Dendritic cell treated with granulocyte-macrophage colony-stimulating factor and Interleukin-4, amounts not matched to agents 40 ng/mL and 50 ng/mL, for 4 days (primary cell): ENCODE measurements at regions not wholly inside any gene's neighbourhood (a gene's known extent, or its start where the extent isn't known, plus 50 kb on each side); places are given as distances from the start of the nearest gene placed in this dataset.
A peak's percentile ranks its signal among the peaks of the same experiment; 100 is the strongest.

Experiments used
- H3K27ac Mint-ChIP-seq: one replicate; pipeline ENCODE4 v1.8.0; 2022; ENCODE audit warnings: mild to moderate bottlenecking, mixed read lengths
- H3K27me3 Mint-ChIP-seq: one replicate; pipeline ENCODE4 v1.8.0; 2022; ENCODE audit warnings: mild to moderate bottlenecking, mixed read lengths
- H3K36me3 Mint-ChIP-seq: one replicate; pipeline ENCODE4 v1.8.0; 2022; ENCODE audit warnings: low read depth, mixed read lengths
- H3K4me1 Mint-ChIP-seq: one replicate; pipeline ENCODE4 v1.8.0; 2022; ENCODE audit warnings: low read depth, mixed read lengths
- H3K4me3 Mint-ChIP-seq: one replicate; pipeline ENCODE4 v1.8.0; 2022; ENCODE audit warnings: mild to moderate bottlenecking, moderate library complexity, mixed read lengths
- H3K9me3 Mint-ChIP-seq: one replicate; pipeline ENCODE4 v1.8.0; 2022; ENCODE audit warnings: mixed read lengths
- intact Hi-C: fragments of 100-400 bp; cut with micrococcal nuclease; formaldehyde crosslinking; loops from one replicate; pipeline ENCODE4 v1.15.0; 2022

DNA sequence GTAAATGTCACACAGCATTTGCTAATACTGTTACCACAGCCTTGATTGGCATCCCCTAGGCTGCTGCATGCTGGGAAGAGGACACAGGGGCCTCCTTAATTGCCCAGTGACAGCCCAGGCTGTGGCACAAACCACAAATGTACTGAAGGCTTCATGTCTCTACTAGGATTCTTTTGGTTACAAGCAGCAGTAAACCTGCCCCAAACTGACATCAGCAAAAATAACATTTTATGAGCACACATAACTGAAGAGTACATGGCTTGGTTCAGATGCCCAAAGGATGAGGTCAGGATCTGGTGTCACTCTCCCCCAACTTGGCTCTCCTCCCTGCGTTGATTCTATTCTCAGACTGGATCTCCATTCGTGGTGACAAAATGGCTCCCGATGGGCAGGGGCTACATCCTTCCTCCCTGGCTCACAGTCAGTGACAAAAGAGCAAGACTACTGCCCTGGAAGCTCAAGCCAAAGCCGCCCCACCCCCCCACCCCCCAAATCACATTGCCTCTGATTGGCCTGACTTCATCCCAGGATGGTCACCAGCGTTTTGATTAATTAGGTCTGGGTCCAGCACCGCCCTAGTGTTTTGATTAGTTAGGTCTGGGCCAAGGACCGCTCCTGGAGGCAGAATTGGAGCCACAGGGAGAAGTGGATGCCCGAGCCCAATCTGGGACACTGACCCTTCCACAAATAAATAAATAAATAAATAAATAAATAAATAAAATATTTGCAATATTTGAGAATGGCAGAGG lies 180.5 kb upstream of the RBPJ start:
- peaks cover 2% of the 10 kb centered on the region for H3K27me3 Mint-ChIP-seq
- H3K4me3 Mint-ChIP-seq, result no peak overlapping the region
- peaks cover 6% of the 10 kb centered on the region for H3K36me3 Mint-ChIP-seq
- H3K9me3 Mint-ChIP-seq, result no peaks in the 10 kb centered on the region
- H3K4me1 Mint-ChIP-seq, result peaks cover 85% of the 10 kb centered on the region
- peak overlapping the region; percentile 99 for H3K27ac Mint-ChIP-seq
- intact Hi-C loops, result loop anchor here (5.0 kb wide), 3 partner anchors 33 to 182 kb away; partner anchors contain the start of gene RBPJ

GRCh38 chr4:26141051-26141721 lies 179.6 kb upstream of the RBPJ start:
- Mint-ChIP-seq H3K36me3 (peaks cover 6% of the 10 kb centered on the region), H3K4me1 (peaks cover 90% of the 10 kb centered on the region), H3K27ac (peak overlapping the region; percentile 99), H3K4me3 (peak overlapping the region; percentile 58), H3K9me3 (no peaks in the 10 kb centered on the region), H3K27me3 (peaks cover 2% of the 10 kb centered on the region)
- intact Hi-C loops, result loop anchor here (5.0 kb wide), 3 partner anchors 34 to 181 kb away; partner anchors contain the start of gene RBPJ

GRCh38 chr4:26141911-26142638 lies 178.7 kb upstream of the RBPJ start:
- Mint-ChIP-seq H3K9me3 (no peaks in the 10 kb centered on the region), H3K27me3 (peaks cover 2% of the 10 kb centered on the region), H3K4me3 (peak overlapping the region; percentile 58), H3K4me1 (peaks cover 90% of the 10 kb centered on the region), H3K27ac (peak overlapping the region; percentile 99), H3K36me3 (peaks cover 11% of the 10 kb centered on the region)
- intact Hi-C loops, result loop anchor here (5.0 kb wide), 3 partner anchors 35 to 180 kb away; partner anchors contain the start of gene RBPJ

- H3K27me3 Mint-ChIP-seq, result no peaks in the 10 kb centered on the region
- no peak overlapping the region for H3K4me3 Mint-ChIP-seq
- H3K36me3 Mint-ChIP-seq, result peaks cover 25% of the 10 kb centered on the region
- H3K4me1 Mint-ChIP-seq, result peaks cover 92% of the 10 kb centered on the region
- peak overlapping the region; percentile 91 for H3K27ac Mint-ChIP-seq
- intact Hi-C loops, result loop anchor here (5.0 kb wide), 3 partner anchors 37 to 178 kb away; partner anchors contain the start of gene RBPJ
- H3K9me3 Mint-ChIP-seq, result peaks cover 12% of the 10 kb centered on the region
Measured at GRCh38 chr4:26144526-26145155, 176.2 kb upstream of the RBPJ start.

- peaks cover 15% of the 10 kb centered on the region for H3K9me3 Mint-ChIP-seq
- H3K4me3 Mint-ChIP-seq, result no peak overlapping the region
- intact Hi-C loops, result no loop called here
- no peaks in the 10 kb centered on the region for H3K27me3 Mint-ChIP-seq
- H3K27ac Mint-ChIP-seq, result peak overlapping the region; percentile 91
- H3K4me1 Mint-ChIP-seq, result peaks cover 92% of the 10 kb centered on the region
- H3K36me3 Mint-ChIP-seq, result peaks cover 29% of the 10 kb centered on the region
Measured at GRCh38 chr4:26145212-26145611, 175.6 kb upstream of the RBPJ start.

DNA sequence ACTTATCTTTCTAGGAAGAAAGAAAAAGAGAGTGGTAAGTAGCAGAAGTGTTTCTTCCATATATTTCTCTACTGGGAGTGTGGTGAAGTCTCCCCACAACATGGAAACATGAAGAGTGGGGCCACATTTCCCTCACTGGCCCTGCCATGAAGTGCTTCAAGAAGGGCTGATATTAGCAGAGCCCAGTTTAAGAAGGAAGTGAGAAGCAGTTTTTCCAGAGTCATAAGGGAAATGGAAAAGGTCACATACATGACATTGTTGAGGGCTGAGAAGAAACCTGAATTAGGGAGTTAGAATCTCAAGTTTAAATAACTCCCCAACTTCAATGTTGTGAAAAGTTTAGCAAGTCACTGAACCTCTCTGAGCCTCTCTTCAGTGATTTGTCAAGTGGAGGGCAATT lies 171.9 kb upstream of the RBPJ start:
- Mint-ChIP-seq H3K9me3 (peaks cover 15% of the 10 kb centered on the region), H3K4me3 (no peak overlapping the region), H3K27me3 (no peaks in the 10 kb centered on the region), H3K27ac (peak overlapping the region; percentile 69), H3K4me1 (peaks cover 85% of the 10 kb centered on the region), H3K36me3 (peaks cover 24% of the 10 kb centered on the region)
- intact Hi-C loops, result no loop called here

GRCh38 chr4:26150948-26151347 lies 169.9 kb upstream of the RBPJ start:
- Mint-ChIP-seq H3K27ac (peak overlapping the region; percentile 69), H3K4me1 (peaks cover 85% of the 10 kb centered on the region), H3K4me3 (no peak overlapping the region), H3K9me3 (peaks cover 15% of the 10 kb centered on the region), H3K27me3 (no peaks in the 10 kb centered on the region), H3K36me3 (peaks cover 24% of the 10 kb centered on the region)
- intact Hi-C loops, result no loop called here

DNA sequence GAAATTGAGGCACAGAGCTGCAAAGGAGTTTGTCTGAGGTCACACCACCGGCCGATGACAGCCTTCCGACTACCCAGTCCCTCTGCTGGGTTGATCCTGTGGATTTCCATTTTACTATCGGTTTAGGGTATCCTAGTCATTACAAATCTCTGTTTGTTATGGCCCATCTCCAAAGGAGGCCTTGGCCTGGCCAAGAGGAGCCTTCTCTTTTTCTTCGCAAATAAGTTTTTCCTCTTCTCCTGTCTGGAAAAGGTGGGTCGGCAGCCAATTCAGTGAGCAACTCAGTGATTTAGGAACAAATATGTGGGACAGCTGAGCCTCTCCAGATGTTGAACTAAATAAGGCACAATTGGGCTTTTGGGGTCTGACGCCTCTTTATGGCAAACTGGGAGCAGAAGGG lies 169.2 kb upstream of the RBPJ start:
- no peaks in the 10 kb centered on the region for H3K27me3 Mint-ChIP-seq

GRCh38 chr4:26152056-26152455 lies 168.8 kb upstream of the RBPJ start:
- no peaks in the 10 kb centered on the region for H3K27me3 Mint-ChIP-seq
- H3K36me3 Mint-ChIP-seq, result peaks cover 18% of the 10 kb centered on the region
- H3K27ac Mint-ChIP-seq, result peak overlapping the region; percentile 69
- peaks cover 75% of the 10 kb centered on the region for H3K4me1 Mint-ChIP-seq
- intact Hi-C loops, result no loop called here
- peaks cover 15% of the 10 kb centered on the region for H3K9me3 Mint-ChIP-seq
- H3K4me3 Mint-ChIP-seq, result no peak overlapping the region

More for the DNA sequence above, 169.2 kb upstream of the RBPJ start:
- H3K27ac Mint-ChIP-seq, result peak overlapping the region; percentile 69
- H3K4me1 Mint-ChIP-seq, result peaks cover 80% of the 10 kb centered on the region
- H3K36me3 Mint-ChIP-seq, result peaks cover 22% of the 10 kb centered on the region
- H3K4me3 Mint-ChIP-seq, result no peak overlapping the region
- intact Hi-C loops, result no loop called here
- H3K9me3 Mint-ChIP-seq, result peaks cover 15% of the 10 kb centered on the region

DNA sequence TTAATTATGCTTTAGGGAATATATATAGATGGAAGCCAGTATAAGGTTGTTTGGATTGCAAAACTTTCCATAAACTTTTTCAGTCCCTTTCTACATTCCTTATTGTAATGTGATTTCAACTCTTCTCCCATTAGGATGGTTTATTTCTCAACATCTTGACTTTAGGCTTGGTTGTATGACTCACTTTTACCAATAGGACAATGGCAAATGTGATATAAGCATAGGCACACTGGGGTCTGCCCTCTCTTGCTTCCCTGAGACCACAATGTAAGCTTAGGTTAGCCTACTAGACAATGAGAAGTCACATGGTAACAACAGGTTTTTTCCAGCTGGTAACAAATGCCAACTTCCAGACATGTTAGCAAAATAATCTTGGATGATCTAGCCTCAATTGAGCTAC lies 163.3 kb upstream of the RBPJ start:
- peaks cover 71% of the 10 kb centered on the region for H3K4me1 Mint-ChIP-seq
- H3K9me3 Mint-ChIP-seq, result no peaks in the 10 kb centered on the region
- intact Hi-C loops, result loop anchor here (5.0 kb wide), 1 partner anchor 80 kb away; no protein-coding TSS in a partner anchor
- no peaks in the 10 kb centered on the region for H3K27me3 Mint-ChIP-seq
- peak overlapping the region; percentile 83 for H3K27ac Mint-ChIP-seq
- no peak overlapping the region for H3K4me3 Mint-ChIP-seq
- H3K36me3 Mint-ChIP-seq, result peaks cover 4% of the 10 kb centered on the region

DNA sequence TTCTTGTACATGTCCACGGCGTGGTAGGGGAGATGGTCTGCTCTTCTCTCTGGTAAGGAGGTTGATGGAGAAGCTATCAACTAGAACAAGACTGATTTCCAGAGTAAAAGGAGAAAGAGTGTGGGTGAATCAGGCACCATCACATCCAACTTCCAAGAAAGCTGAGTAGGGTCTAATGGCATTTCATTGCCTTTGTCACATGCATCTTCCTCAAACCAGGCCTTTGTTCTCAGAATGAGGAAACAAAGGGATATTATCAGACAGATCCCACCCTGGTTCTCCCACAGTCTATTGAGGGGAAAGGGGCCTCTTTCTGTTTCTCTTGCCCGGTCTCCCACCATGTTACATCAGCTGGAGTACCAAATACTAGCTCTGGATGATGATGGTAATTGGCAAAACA lies 160.2 kb upstream of the RBPJ start:
- intact Hi-C loops, result loop anchor here (5.0 kb wide), 2 partner anchors 102 to 162 kb away; partner anchors contain the start of gene RBPJ
- no peaks in the 10 kb centered on the region for H3K27me3 Mint-ChIP-seq
- H3K4me3 Mint-ChIP-seq, result no peak overlapping the region
- peaks cover 4% of the 10 kb centered on the region for H3K36me3 Mint-ChIP-seq
- H3K27ac Mint-ChIP-seq, result peak overlapping the region; percentile 83
- no peaks in the 10 kb centered on the region for H3K9me3 Mint-ChIP-seq
- peaks cover 64% of the 10 kb centered on the region for H3K4me1 Mint-ChIP-seq

GRCh38 chr4:26161030-26161824 lies 159.6 kb upstream of the RBPJ start:
- H3K27me3 Mint-ChIP-seq, result no peaks in the 10 kb centered on the region
- intact Hi-C loops, result loop anchor here (5.0 kb wide), 2 partner anchors 101 to 161 kb away; partner anchors contain the start of gene RBPJ
- no peaks in the 10 kb centered on the region for H3K9me3 Mint-ChIP-seq
- peak overlapping the region; percentile 83 for H3K27ac Mint-ChIP-seq
- peaks cover 62% of the 10 kb centered on the region for H3K4me1 Mint-ChIP-seq
- peaks cover 4% of the 10 kb centered on the region for H3K36me3 Mint-ChIP-seq
- no peak overlapping the region for H3K4me3 Mint-ChIP-seq

DNA sequence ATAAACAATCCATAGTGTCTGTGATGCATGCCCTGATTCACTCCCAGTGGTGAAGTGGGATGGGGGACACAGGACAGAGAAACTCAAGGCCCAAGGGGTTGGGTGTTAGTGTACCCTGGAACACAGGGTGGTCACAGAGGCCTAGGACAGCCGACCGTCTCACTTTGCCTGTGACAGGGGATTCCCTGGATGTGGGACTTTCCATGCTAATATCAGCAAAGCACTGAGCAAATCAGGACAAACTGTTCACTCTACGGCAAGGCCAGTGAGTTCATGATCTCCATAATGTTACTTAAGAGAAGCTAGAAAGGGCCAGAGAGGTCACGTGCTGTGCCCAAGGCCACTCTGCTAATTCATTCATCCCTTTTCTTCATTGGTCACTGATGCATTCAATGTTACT lies 158.7 kb upstream of the RBPJ start:
- intact Hi-C loops, result loop anchor here (5.0 kb wide), 2 partner anchors 100 to 160 kb away; partner anchors contain the start of gene RBPJ
- Mint-ChIP-seq H3K27ac (peak overlapping the region; percentile 83), H3K4me1 (peaks cover 62% of the 10 kb centered on the region), H3K4me3 (no peak overlapping the region), H3K9me3 (no peaks in the 10 kb centered on the region), H3K36me3 (peaks cover 4% of the 10 kb centered on the region), H3K27me3 (no peaks in the 10 kb centered on the region)
